Suprapubic skin (tissue), 4 donors: ENCODE measurements at regions not wholly inside any gene's neighbourhood (a gene's known extent, or its start where the extent isn't known, plus 50 kb on each side); places are given as distances from the start of the nearest gene placed in this dataset.

ENCODE experiments used
- CTCF ChIP-seq, 2 donors: fragments of 200-600 bp in 1 of 2; fragments of 450-650 bp in 1 of 2; sonication (generic) in 1 of 2; IDR thresholded peaks; one replicate each; pipeline ENCODE4 v1.5.1; 2016 to 2019; ENCODE audit warnings: antibody characterized with exemption in 2 of 2, mild to moderate bottlenecking in 1 of 2, moderate library complexity in 1 of 2
- EP300 ChIP-seq: sonication (generic); formaldehyde crosslinking; IDR thresholded peaks from one replicate; pipeline ENCODE4 v1.6.1; 2017; ENCODE audit warnings: antibody characterized with exemption
- POLR2A ChIP-seq, 2 donors: fragments of 450-650 bp; IDR thresholded peaks; one replicate each; pipeline ENCODE4 v1.6.1; 2017; ENCODE audit warnings: antibody characterized with exemption in 2 of 2, mild to moderate bottlenecking in 2 of 2, moderate library complexity in 2 of 2
- POLR2AphosphoS5 ChIP-seq, 3 donors: sonication (generic); formaldehyde crosslinking; IDR thresholded peaks; one replicate each; pipeline ENCODE4 v1.6.1; 2017; ENCODE audit warnings: antibody characterized with exemption in 3 of 3

- TF ChIP-seq CTCF (IDR thresholded peaks at IDR 0.05) (no peak), EP300 (no peak), POLR2AphosphoS5 (IDR thresholded peaks at IDR 0.05) (no peak), POLR2A (IDR thresholded peaks at IDR 0.05) (no peak)
Observed at GRCh38 chr5:87924436-87924835, 344.2 kb downstream of the TMEM161B start.
